Panc1 (cell line): ENCODE measurements at regions not wholly inside any gene's neighbourhood (a gene's known extent, or its start where the extent isn't known, plus 50 kb on each side); places are given as distances from the start of the nearest gene placed in this dataset.

Experiments
- REST ChIP-seq, 2 experiments: IDR thresholded peaks; 2 replicates each; pipeline ENCODE4 v1.6.1; 2011 to 2012; ENCODE audit warnings: low read depth in 2 of 2, control low read depth in 1 of 2, low read length in 1 of 2, mild to moderate bottlenecking in 1 of 2, moderate library complexity in 1 of 2; ENCODE audit not compliant: insufficient read depth in 1 of 2
- SIN3A ChIP-seq: IDR thresholded peaks from 2 replicates; pipeline ENCODE4 v1.6.1; 2012; ENCODE audit warnings: low read depth, mild to moderate bottlenecking, low read length, moderate library complexity, borderline replicate concordance; ENCODE audit not compliant: insufficient read depth
- TF ChIP-seq, protein P1 (sequence below): fragments of 450-650 bp; IDR thresholded peaks from 2 replicates; pipeline ENCODE4 v1.5.1; 2017; ENCODE audit warnings: mild to moderate bottlenecking

DNA sequence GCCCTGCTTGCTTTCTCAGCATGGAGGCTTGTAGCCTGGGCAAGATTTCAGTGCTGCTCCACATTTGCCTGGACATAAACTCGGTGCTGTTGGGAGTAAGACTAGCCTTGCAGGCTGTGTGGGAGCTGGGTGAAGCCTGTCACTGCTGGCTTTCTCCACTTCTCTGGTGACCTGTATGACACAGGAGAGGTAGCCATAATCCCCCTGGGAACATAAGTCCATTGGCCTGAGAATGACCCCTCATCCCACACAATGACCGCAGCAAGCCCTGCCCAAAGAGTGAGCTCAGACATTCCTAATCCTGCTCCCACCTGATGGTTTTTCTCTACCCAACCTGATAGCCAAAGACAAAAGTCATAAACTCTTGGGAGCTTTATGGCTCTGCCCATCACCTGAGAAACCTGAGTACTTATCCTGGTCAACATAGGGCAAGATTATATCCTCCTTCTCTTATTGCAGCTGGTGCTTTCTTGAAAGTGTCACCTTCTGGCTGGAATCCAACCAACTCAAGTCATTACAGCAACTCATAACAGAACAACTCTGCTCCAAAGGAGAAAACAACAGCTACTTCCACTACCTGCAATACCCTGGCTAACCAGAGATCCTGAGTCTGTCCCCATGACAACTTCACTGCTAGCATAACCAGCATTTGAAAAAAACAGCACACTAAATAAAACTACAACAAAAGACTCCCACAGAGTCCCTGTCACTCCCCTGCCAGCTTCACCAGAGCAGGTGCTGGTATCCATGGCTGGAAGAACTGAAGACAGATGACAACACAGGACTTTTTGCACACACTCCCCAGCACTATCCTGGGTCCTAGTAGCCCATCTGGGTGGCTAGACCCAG lies 834.4 kb upstream of the DDX18 start:
- TF ChIP-seq, protein P1, sequence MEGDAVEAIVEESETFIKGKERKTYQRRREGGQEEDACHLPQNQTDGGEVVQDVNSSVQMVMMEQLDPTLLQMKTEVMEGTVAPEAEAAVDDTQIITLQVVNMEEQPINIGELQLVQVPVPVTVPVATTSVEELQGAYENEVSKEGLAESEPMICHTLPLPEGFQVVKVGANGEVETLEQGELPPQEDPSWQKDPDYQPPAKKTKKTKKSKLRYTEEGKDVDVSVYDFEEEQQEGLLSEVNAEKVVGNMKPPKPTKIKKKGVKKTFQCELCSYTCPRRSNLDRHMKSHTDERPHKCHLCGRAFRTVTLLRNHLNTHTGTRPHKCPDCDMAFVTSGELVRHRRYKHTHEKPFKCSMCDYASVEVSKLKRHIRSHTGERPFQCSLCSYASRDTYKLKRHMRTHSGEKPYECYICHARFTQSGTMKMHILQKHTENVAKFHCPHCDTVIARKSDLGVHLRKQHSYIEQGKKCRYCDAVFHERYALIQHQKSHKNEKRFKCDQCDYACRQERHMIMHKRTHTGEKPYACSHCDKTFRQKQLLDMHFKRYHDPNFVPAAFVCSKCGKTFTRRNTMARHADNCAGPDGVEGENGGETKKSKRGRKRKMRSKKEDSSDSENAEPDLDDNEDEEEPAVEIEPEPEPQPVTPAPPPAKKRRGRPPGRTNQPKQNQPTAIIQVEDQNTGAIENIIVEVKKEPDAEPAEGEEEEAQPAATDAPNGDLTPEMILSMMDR = no peak
- no peak for TF ChIP-seq SIN3A
- no peak for TF ChIP-seq REST (IDR thresholded peaks at IDR 0.05; ENCODE audit: insufficient read depth in 1 of 2, low read depth in 2 of 2, low read length in 1 of 2)
